HG03571 (cell line): ENCODE measurements at regions not wholly inside any gene's neighbourhood (a gene's known extent, or its start where the extent isn't known, plus 50 kb on each side); places are given as distances from the start of the nearest gene placed in this dataset.

Experiments used
- ATAC-seq: cut with Tn5 transposase; IDR thresholded peaks from one replicate; pipeline ENCODE4 v1.9.1; 2021; ENCODE audit not compliant: unreplicated experiment

DNA sequence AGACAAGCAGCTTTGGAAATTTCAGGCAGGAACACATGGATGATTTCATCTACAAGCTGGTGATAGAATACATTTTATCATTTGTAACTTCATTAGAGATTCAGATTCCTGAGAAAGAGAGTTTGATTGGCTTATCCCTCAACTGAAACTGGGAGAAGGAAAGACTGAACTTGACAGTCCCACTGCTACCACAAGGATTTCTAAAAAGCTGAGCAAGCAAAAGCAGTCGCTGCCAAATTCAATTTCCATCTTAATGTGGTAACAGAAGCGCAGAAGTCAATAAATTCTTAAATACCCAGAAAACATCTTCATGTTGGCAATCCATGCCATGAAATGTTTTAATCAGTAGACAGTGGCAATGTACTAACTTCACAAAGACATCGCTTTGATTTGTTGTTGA is 172.1 kb upstream of the DACH1 start:
- no peak for ATAC-seq

DNA sequence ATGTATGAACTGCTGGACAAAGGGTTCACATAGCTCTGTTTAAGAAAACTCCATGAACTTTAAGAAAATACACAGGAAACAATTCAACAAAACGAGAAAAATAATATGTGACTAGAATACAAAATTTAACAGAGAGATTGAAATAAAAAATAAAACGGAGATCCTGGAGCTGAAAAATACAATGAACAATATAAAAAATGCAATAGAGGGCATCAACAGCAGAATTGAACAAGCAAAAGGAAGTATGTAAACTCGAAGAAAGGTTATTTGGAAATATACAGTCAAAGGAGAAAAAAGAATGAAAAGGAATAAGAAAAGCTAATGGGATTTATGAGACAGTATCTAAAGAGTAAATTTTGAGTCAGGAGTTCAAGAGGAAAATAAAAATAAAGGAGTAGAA is 163.0 kb upstream of the DACH1 start:
- no peak for ATAC-seq

- ATAC-seq = no peak
Observed at GRCh38 chr13:72025836-72026235, 158.8 kb upstream of the DACH1 start.

- ATAC-seq = no peak
Observed at GRCh38 chr13:72023895-72024294, 156.9 kb upstream of the DACH1 start.

- ATAC-seq = no peak
Observed at GRCh38 chr13:72005455-72005854, 138.5 kb upstream of the DACH1 start.

- ATAC-seq = no peak
Observed at GRCh38 chr13:72004784-72005374, 137.9 kb upstream of the DACH1 start.

GRCh38 chr13:72004246-72004645 is 137.2 kb upstream of the DACH1 start:
- ATAC-seq = no peak

GRCh38 chr13:71998223-71998622 is 131.2 kb upstream of the DACH1 start:
- no peak for ATAC-seq

GRCh38 chr13:71979616-71980015 is 112.6 kb upstream of the DACH1 start:
- no peak for ATAC-seq

- ATAC-seq = no peak
Observed at GRCh38 chr13:71977028-71977427, 110.0 kb upstream of the DACH1 start.

DNA sequence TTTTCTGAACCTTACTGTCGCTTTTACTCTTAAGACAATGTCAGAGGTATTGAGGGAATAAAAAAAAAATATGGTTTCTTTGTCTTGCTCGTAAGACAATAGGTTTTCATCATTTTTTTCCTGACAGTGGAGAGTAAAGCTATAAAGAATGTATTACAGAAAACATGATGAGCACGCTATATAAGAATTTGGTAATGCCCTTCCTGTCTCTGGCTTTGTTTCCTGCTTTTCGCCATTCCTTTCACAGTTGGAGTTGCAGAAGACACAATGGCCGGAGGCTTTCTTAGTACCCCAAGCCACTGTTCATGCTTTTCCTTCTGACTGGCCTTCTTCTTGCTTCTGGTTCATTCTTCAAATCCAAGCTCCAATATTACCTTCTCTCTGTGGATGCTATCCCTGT is 101.0 kb upstream of the DACH1 start:
- ATAC-seq = no peak

DNA sequence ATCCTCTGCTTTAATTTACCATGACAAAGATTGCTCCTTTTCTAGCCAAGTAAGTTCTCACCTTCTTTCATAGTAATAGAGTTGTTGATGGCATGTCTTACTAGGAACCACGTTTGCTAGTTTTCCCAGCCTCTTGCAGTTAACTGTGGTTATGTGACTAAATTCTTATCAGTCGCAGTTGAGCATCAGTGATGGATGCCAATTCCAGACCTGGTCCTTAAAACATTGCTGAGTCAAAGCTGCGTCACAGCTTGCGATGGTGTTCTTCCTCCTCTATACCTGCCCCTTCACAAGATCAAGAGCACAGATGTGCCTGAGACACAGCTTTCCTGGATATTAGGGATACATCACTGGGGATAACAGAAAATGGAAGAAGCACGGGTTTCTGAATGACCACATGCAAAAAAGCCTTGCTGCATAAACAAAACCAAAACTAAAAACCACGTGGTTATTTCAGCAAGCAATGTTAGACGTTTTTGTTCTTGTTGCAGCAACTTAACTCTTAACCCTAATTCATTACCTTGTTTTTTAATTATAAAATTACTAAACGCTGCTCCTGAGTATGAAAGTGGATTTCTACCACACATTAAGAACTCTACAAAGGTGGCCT is 97.6 kb upstream of the DACH1 start:
- no peak for ATAC-seq

DNA sequence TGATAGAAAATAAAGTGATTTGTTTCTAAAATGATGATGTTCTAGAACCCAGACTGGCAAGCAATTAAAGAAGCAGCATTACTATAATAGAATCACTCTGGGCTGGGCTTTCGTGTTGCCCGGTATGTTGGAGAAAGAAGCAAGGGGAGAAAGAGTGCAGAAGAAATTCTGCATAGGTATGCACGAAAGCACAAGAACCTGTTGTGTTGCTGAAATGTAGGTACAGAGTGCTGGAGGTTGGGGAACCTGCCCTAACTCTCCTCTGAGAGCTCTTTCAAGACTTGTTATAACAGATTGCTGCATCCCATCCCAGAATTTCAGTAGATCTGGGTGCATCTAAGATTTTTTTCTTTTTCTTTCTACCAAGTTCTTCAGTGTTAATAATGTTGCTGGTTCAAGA is 95.7 kb upstream of the DACH1 start:
- ATAC-seq = no peak

- ATAC-seq = no peak
Observed at GRCh38 chr13:71962126-71962525, 95.1 kb upstream of the DACH1 start.

DNA sequence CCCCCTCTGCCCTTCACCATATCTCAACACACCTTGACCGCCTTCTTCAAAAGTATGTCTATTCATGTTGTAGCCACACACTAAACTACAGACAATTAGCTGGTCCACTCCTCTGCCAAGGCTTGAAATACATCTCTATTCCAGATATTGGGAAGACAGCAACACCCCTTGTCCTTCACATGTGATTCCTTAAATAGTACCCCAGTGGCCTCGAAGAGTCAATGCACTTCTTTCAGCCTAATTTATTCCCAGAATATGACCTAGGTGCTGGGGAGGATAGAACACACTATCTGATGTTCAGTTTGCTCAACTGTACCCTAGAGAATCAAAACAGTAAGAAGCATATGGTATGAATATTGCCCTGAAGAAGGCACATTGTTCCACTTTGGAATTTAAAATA is 82.4 kb upstream of the DACH1 start:
- no peak for ATAC-seq

GRCh38 chr13:71939186-71939585 is 72.2 kb upstream of the DACH1 start:
- no peak for ATAC-seq

DNA sequence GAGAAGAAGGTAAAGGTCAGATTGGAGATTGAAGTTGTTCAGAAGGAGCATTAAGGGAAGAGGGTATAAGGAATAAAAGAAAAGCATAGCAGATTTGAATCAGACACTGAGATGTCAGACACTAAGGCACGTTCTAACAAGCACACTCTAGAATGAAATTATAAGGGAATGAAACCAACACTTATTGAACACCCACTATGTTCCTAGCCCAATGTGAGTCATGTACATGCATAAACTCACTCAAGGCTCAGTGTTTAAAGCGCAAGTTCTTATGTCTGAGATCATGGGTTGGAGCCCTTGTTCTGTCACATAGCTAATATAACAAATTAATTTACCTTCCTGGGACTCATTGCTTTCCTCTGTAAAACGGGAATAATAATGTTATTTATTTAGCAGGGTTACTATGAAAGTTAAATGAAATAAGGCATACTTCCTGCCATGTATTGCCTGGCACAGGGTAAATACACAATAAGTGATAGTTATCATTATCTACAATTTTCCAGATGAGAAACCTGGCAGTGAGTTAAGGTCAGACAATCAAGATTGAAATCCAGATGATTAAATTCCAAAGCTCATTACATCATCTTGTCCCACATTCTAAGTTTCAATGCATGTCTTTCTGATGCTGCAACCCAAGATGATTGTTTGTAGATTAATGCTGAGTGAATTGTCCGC is 68.3 kb upstream of the DACH1 start:
- no peak for ATAC-seq

DNA sequence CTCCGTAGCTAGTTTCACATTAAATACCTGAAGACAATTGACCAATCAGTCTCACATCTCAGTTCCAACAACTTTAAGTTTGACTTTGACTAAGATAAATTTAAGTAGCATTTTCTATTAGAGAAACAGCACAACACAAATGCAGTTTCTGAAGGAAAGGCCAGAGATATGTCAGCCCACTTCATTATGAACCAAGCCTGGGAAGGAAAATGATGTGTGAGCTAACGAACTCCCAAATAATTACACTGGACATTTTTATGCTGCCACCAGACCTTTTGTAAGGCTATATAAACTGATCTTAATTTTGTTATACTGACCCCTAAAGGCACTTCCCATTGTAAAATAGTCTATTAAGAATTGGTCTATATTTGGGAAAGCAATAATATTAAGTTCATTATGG is 57.9 kb upstream of the DACH1 start:
- no peak for ATAC-seq

- no peak for ATAC-seq
Observed at GRCh38 chr13:71922194-71922593, 55.2 kb upstream of the DACH1 start.
